GM18868 (cell line): ENCODE measurements at regions not wholly inside any gene's neighbourhood (a gene's known extent, or its start where the extent isn't known, plus 50 kb on each side); places are given as distances from the start of the nearest gene placed in this dataset.

ENCODE experiments used
- ATAC-seq: cut with Tn5 transposase; IDR thresholded peaks from one replicate; pipeline ENCODE4 v1.9.1; 2021; ENCODE audit warnings: mild to moderate bottlenecking, moderate library complexity; ENCODE audit not compliant: unreplicated experiment

DNA sequence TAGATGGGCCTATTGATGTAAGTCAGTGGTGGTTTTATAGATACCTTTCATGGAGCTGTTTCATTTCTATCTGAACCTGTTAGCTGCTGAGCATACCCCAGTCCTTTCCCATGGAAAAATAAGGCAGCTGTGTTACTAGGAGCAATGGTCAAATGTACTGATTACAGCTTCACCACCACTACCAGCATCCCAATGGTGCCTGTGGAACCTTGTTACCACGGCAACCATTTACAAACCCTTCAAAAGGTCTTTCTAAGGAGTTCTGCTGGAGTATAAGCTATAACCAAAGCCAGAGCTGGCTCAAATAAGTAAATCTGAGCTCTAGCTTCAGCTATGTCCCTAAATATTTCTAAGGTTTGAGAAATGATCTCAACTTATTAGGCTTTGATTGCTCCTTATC, 133.4 kb upstream of the ACP3 start:
- no peak for ATAC-seq

GRCh38 chr3:132187746-132188145, 129.5 kb upstream of the ACP3 start:
- ATAC-seq, result no peak

- ATAC-seq, result no peak
Measured at GRCh38 chr3:132189601-132190000, 127.6 kb upstream of the ACP3 start.

DNA sequence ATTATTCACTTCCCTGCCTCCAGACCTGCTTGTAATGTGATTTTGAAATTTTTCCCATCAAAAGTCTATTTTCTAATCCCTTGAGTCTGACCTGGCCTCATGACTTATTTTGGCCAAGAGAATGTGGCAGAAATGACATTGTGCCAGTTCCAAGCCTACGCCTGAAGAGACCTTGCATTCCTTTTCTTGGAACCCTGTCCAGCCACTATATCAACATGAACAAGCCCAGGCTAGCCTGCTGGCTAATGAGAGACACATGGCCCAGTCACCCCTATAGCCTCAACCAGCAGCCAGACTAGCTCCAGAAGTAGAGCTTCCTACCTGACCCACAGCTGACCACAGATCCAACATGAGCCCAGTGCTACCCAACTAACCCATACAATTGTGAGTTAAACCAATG, 121.1 kb upstream of the ACP3 start:
- no peak for ATAC-seq

DNA sequence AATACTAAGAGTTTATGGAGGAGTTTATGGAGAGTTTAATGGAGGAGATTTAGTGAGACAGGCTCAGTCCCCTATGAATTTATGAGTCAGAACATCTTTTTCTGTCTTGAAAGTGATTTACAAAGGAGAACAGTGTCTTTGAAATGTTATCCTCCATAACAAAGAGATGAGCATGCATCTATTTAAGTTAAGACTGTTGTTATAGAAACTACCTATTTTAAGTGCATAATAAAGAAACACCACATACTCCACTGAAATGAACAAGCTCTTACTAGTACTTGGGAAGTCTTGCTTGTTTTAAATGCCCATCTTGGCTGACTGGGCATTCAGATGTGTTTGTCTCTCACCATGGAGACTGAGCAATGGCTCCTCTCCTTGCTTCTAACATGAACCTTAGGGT, 118.7 kb upstream of the ACP3 start:
- no peak for ATAC-seq

DNA sequence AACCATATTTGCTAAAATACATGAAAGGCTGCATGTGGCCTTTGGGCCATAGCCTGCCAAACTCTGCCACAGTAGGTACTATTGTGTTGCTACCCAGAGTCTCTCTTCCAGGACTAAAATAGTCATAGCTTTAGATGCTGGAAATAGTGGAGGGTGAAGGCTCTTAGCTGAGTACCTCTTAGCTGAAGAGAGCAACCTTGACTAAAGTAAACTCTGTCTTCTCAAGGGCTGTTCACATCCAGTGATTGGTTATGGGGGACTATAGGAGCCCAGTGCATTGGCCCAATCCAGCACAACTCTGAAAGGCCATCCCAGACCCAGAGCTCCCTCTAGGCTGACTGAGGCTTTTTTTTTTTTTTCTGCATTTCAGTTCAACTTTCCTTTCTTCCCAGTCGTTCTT, 117.8 kb upstream of the ACP3 start:
- ATAC-seq, result no peak

DNA sequence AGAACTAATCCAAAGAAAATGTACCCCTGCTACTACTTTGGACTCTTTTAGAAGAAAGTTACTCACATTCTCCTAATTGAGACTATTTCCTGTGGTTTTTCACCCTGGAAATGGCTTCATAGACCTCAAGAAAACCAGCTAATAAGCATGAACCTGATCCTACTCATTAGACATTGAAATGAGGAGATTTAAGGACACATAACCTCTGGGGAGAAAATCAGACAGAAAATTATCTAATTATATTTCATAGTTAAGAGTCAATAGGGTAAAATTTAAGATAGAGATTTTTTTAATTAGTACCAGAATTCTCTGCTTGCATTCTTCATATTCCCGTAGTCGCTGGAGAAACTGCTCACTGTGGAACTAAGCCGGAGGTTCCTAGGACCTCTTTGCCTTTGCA, 114.6 kb upstream of the ACP3 start:
- ATAC-seq, result no peak

GRCh38 chr3:132203889-132204596, 113.2 kb upstream of the ACP3 start:
- no peak for ATAC-seq

GRCh38 chr3:132205609-132206008, 111.6 kb upstream of the ACP3 start:
- no peak for ATAC-seq

DNA sequence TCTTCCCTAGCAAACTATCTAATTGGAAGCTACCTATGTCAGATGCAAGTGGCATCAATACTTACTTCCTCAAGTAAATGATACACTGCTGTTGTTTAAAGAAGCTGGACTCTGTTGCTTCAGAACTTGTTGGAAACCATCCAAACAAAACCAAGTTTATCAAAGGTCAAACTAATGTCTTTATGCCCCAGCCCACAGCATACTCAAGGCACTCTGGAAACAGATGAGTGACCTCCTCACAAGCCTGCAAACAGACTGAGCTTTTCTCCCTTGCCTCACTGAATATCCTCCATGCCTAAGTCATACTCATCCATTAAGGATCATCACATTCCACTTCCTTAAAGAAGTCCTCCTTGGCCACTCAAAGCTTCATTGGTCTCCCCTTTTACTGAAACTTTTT, 107.4 kb upstream of the ACP3 start:
- no peak for ATAC-seq

GRCh38 chr3:132210476-132211346, 106.5 kb upstream of the ACP3 start:
- no peak for ATAC-seq

- ATAC-seq, result no peak
Measured at GRCh38 chr3:132211896-132212295, 105.3 kb upstream of the ACP3 start.

DNA sequence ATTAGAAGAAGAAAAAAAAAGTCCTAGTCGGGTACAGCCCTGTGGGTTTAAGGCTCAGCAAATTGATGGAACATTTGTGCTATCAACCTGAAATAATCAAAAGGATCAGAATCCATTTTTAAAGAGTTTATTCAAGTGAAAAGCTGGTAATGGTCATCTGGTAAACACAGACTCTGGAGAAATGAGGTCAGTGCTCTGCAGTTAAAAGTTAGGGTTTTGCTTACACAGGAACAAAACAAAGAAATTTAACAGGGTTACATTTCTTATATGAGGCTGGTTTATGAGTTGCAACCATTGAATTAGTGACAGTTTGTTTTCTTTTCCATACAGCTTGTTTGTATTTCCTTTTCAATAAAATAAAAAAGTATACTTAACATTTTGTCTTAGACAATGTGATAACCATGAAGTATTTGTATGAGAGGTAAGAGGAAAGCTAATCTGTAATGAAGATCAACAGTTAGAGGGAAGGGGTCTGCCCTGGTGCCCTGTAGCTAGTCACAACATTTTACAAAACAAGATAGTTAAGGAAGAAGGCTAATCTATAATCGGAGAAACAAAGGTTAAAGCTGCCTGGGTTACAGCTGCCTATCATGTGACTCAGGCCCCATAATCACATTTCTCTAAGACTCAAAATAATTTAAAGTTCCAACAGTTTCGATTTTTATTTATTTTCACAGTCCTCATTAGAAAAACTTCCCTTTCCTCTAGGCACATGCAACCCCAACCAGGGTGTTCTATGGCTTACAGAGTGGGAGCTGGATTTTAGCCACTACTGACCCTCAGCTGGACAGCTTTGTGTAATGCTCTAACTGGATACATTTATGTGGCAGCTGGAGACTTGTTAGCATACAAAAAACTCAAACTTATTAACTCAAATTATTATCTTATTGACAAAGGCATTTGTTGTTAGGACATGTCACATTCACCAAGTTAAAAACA, 98.1 kb upstream of the ACP3 start:
- ATAC-seq, result no peak

- no peak for ATAC-seq
Measured at GRCh38 chr3:132220986-132221385, 96.2 kb upstream of the ACP3 start.

GRCh38 chr3:132222868-132223538, 94.2 kb upstream of the ACP3 start:
- no peak for ATAC-seq

DNA sequence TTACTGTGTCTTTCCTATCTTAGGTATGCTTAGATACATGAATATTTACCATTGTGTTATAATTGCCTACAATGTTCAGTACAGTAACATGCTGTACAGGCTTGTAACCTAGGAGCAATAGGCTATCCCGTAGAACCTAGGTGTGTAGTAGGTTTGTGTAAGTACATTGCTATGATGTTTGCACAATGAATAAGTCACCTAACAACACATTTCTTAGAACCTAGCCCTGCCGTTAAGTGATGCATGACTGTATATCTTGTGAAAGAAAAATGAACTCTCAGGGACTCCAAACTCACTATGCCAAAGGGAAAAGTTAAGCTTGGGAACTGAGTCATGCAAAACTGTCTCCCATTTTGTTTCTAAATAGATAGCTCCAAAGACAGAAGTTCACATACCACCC, 91.5 kb upstream of the ACP3 start:
- no peak for ATAC-seq

GRCh38 chr3:132228923-132229322, 88.3 kb upstream of the ACP3 start:
- no peak for ATAC-seq

GRCh38 chr3:132229641-132230040, 87.6 kb upstream of the ACP3 start:
- no peak for ATAC-seq

DNA sequence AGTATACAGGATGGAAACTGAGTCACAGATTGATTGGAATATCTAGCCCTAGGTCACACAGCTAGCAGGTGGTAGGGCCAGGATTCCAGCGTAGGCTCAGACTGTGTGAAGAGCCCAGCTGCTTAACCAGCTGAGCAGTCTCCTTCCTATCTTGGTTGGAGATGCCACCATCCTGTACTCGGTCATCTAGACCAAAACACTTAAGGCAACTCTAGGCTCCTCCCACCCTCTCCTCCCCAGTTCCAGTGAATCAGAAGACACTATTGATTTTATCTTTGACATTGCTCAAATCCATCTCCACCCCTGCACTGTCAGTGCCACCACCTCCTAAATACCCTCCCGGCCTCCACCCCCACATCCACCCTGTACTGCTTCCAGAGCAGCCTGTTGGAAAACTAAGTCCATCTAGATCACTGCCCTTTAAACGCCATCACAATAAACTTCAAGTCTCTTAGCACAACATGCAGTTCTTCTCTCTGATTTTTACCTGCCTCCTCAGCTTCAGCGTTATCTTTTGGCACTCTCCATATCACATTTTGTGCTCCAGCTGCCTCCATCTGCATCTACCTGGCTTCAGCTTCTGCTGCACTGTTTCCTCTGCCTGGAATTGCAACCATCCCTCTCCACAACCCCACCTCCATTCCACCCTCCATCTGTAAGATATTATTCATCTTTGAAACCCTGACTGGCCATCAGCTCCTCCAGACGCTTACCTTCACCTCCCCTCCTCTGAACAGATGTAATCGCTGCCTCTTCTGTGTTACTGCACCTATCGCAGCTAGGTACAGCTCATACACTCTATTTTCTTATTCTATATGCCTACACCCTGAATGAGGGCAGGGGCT, 86.8 kb upstream of the ACP3 start:
- no peak for ATAC-seq

DNA sequence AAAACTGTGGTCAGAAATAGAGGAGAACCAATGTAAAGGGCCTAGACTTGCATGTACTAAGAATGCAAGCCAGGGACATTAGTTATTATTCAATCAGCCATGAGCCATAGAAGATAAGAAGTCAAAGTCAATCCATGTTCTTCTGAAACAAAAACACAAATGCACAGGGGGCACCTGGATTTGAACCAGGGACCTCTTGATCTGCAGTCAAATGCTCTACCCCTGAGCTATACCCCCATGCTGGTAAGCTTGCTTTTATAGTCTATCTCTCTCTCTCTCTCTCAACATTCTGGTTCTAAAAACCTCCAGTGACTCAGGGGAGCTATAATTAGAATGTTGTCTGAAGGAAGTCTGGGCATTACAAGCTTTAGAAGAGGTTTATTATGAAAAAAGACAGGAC, 85.6 kb upstream of the ACP3 start:
- ATAC-seq, result no peak
